ENCODE measurements at regions not wholly inside any gene's neighbourhood (a gene's known extent, or its start where the extent isn't known, plus 50 kb on each side); places are given as distances from the start of the nearest gene placed in this dataset.

- DNase-seq (no peak), ATAC-seq (ENCODE audit: low read depth) (no peak)
- H3K27me3 ChIP-seq (ENCODE audit: control insufficient read depth, insufficient read depth, low read length) = no peaks in the 10 kb centered on the region
- no peak overlapping the region for H3K14ac ChIP-seq (replicated peaks; ENCODE audit: low read depth, low read length)
- no peak overlapping the region for H2BK20ac ChIP-seq (ENCODE audit: low read depth, low read length)
- POLR2A ChIA-PET (ENCODE audit: unreplicated experiment) = no interaction called here
- H2AK5ac ChIP-seq (ENCODE audit: low read depth, low read length) = no peak overlapping the region
- no peak overlapping the region for H4K91ac ChIP-seq (ENCODE audit: insufficient read depth, low read depth, low read length)
- H3K4me3 ChIP-seq (ENCODE audit: insufficient read depth, low read depth, low read length) = no peak overlapping the region
- H3K4me2 ChIP-seq (ENCODE audit: low read depth, low read length) = no peak overlapping the region
- no peak overlapping the region for H4K8ac ChIP-seq (ENCODE audit: low read depth in 2 of 2, low read length in 2 of 2)
- H3K4ac ChIP-seq (ENCODE audit: low read depth, low read length) = no peak overlapping the region
- no CpG with 5 or more reads among the region's 3 CpGs for WGBS, 2 experiments (ENCODE audit: extremely low coverage in 2 of 2, insufficient read length in 1 of 2)
- CTCF ChIA-PET = no interaction called here
- no peak overlapping the region for H2BK15ac ChIP-seq (ENCODE audit: low read depth, low read length)
- no peak overlapping the region for H3K18ac ChIP-seq (ENCODE audit: low read depth, low read length)
- no peak for TF ChIP-seq POLR2A (IDR thresholded peaks at IDR 0.05; ENCODE audit: low read depth, low read length)
- no peak for TF ChIP-seq BHLHE40 (IDR thresholded peaks at IDR 0.05; ENCODE audit: low read depth, low read length)
- TF ChIP-seq USF2 (IDR thresholded peaks at IDR 0.05; ENCODE audit: low read depth, low read length) = no peak
- TF ChIP-seq CEBPB (IDR thresholded peaks at IDR 0.05; ENCODE audit: low read depth, low read length) = no peak
- H3K56ac ChIP-seq (ENCODE audit: extremely low read depth, insufficient read depth, low read length) = no peak overlapping the region
- H3K9ac ChIP-seq (ENCODE audit: low read depth, low read length) = no peak overlapping the region
- no peaks in the 10 kb centered on the region for H3K36me3 ChIP-seq (ENCODE audit: control insufficient read depth, insufficient read depth, low read length)
- no peaks in the 10 kb centered on the region for H3K79me1 ChIP-seq (ENCODE audit: low read depth in 1 of 2, low read length in 2 of 2)
- no peak overlapping the region for H2AK9ac ChIP-seq (replicated peaks; ENCODE audit: low read depth, low read length, poor library complexity)
- no TSS peak for BruUV-seq (replicated peaks)
- no peak overlapping the region for H2BK120ac ChIP-seq (ENCODE audit: low read depth, low read length)
- no peaks in the 10 kb centered on the region for H3K9me1 ChIP-seq (ENCODE audit: insufficient read depth, low read length)
- no peaks in the 10 kb centered on the region for H4K20me1 ChIP-seq (ENCODE audit: insufficient read depth, low read length)
- H4K5ac ChIP-seq (ENCODE audit: low read depth, low read length) = no peak overlapping the region
- in situ Hi-C loops (cut with MboI; ENCODE audit: low sequenced_read_pairs) (no loop called here), intact Hi-C loops (cut with micrococcal nuclease) (no loop called here), dilution Hi-C loops (cut with HindIII; ENCODE audit: low sequenced_read_pairs, unreplicated experiment) (no loop called here)
- H2BK5ac ChIP-seq (ENCODE audit: low read depth, low read length, poor library complexity, severe bottlenecking) = no peak overlapping the region
- no peak overlapping the region for H3K27ac ChIP-seq (ENCODE audit: insufficient read depth, low read length)
- no peak overlapping the region for H3K23ac ChIP-seq (ENCODE audit: low read depth, low read length)
- H3K9me3 ChIP-seq (ENCODE audit: control insufficient read depth, insufficient read depth, low read length) = peaks cover 19% of the 10 kb centered on the region
- H3K4me1 ChIP-seq (ENCODE audit: control insufficient read depth, insufficient read depth, low read length) = no peaks in the 10 kb centered on the region
- no peak overlapping the region for H2AFZ ChIP-seq (replicated peaks; ENCODE audit: low read length, poor library complexity)
These were observed 536.0 kb upstream of the STEAP1 start for GRCh38 chr7:89618274-89618673.

Data from IMR-90 (cell line).